Esophagus muscularis mucosa (tissue), 4 donors: ENCODE measurements at regions not wholly inside any gene's neighbourhood (a gene's known extent, or its start where the extent isn't known, plus 50 kb on each side); places are given as distances from the start of the nearest gene placed in this dataset.

Experiments
- DNase-seq: peaks from one replicate; pipeline ENCODE4 v3.0.0-alpha.2; 2017; ENCODE audit errors: extremely low spot score
- H3K27ac ChIP-seq, 4 donors: fragments of 200-600 bp; sonication (generic); replicated peaks in 1 of 4; 1 replicate in 3 of 4; 2 replicates in 1 of 4; pipeline ENCODE4 v1.5.1; 2016 to 2019; ENCODE audit warnings: mild to moderate bottlenecking in 1 of 4
- H3K27me3 ChIP-seq, 4 donors: fragments of 200-600 bp; sonication (generic); one replicate each; pipeline versions ENCODE4 v1.5.1 to v1.6.0; 2016 to 2019
- H3K36me3 ChIP-seq, 4 donors: fragments of 200-600 bp; sonication (generic); one replicate each; pipeline ENCODE4 v1.5.1; 2016 to 2019
- H3K4me1 ChIP-seq, 4 donors: fragments of 200-600 bp; sonication (generic); one replicate each; pipeline ENCODE4 v1.5.1; 2016 to 2019
- H3K4me3 ChIP-seq, 4 donors: fragments of 200-600 bp; sonication (generic); 1 replicate in 2 of 4; 2 replicates in 2 of 4; pipeline ENCODE4 v1.5.1; 2016 to 2019; ENCODE audit warnings: mild to moderate bottlenecking in 4 of 4, moderate library complexity in 1 of 4
- H3K9me3 ChIP-seq, 4 donors: fragments of 200-600 bp; sonication (generic); 1 replicate in 3 of 4; 2 replicates in 1 of 4; pipeline ENCODE4 v1.5.1; 2016 to 2019
- CTCF ChIP-seq, 3 experiments: fragments of 200-600 bp in 2 of 3; fragments of 450-650 bp in 1 of 3; sonication (generic) in 2 of 3; IDR thresholded peaks; one replicate each; pipeline ENCODE4 v1.5.1; 2017 to 2019; ENCODE audit warnings: antibody characterized with exemption in 3 of 3, mild to moderate bottlenecking in 2 of 3, moderate library complexity in 1 of 3
- EP300 ChIP-seq: sonication (generic); formaldehyde crosslinking; IDR thresholded peaks from one replicate; pipeline ENCODE4 v1.6.1; 2017; ENCODE audit warnings: antibody characterized with exemption
- POLR2A ChIP-seq: fragments of 450-650 bp; IDR thresholded peaks from one replicate; pipeline ENCODE4 v1.6.1; 2017; ENCODE audit warnings: antibody characterized with exemption, moderate library complexity, mild to moderate bottlenecking, low read depth
- POLR2AphosphoS5 ChIP-seq, 2 donors: sonication (generic); formaldehyde crosslinking; IDR thresholded peaks; one replicate each; pipeline ENCODE4 v1.6.1; 2017; ENCODE audit warnings: antibody characterized with exemption in 2 of 2
- WGBS: methylation state at CpG from one replicate; pipeline ENCODE4 v1.1.5; 2018; 5-methylcytosine and 5-hydroxymethylcytosine counted together
- intact Hi-C: fragments of 100-400 bp; cut with DNase I; formaldehyde crosslinking; loops from one replicate; pipeline ENCODE4 v1.15.1; 2023

GRCh38 chr9:103377667-103378066 is 382.5 kb downstream of the CYLC2 start:
- no peak for DNase-seq
- no peaks in the 10 kb centered on the region for H3K27me3 ChIP-seq
- H3K36me3 ChIP-seq = no peaks in the 10 kb centered on the region
- no peak overlapping the region for H3K27ac ChIP-seq
- H3K4me1 ChIP-seq = no peaks in the 10 kb centered on the region
- H3K9me3 ChIP-seq = no peaks in the 10 kb centered on the region
- intact Hi-C loops = no loop called here
- no peak overlapping the region for H3K4me3 ChIP-seq
- TF ChIP-seq EP300 (no peak), POLR2AphosphoS5 (IDR thresholded peaks at IDR 0.05) (no peak), CTCF (IDR thresholded peaks at IDR 0.05) (no peak), POLR2A (no peak)

GRCh38 chr9:103397868-103398600 is 402.9 kb downstream of the CYLC2 start:
- intact Hi-C loops = no loop called here
- peak in 2 of 3 experiments; percentile 37 to 54 for TF ChIP-seq CTCF (IDR thresholded peaks at IDR 0.05)
- TF ChIP-seq POLR2A = no peak
- Histone ChIP-seq H3K4me1 (no peaks in the 10 kb centered on the region), H3K27me3 (no peaks in the 10 kb centered on the region), H3K27ac (no peak overlapping the region), H3K4me3 (no peak overlapping the region), H3K36me3 (no peaks in the 10 kb centered on the region), H3K9me3 (no peaks in the 10 kb centered on the region)
- 38% methylated on average over 3 of the region's 5 CpGs for WGBS
- DNase-seq = no peak

GRCh38 chr9:103399535-103399934 is 404.4 kb downstream of the CYLC2 start:
- TF ChIP-seq POLR2A (no peak), EP300 (no peak), CTCF (IDR thresholded peaks at IDR 0.05) (no peak), POLR2AphosphoS5 (IDR thresholded peaks at IDR 0.05) (no peak)
- H3K9me3 ChIP-seq = no peaks in the 10 kb centered on the region
- DNase-seq = no peak
- no peaks in the 10 kb centered on the region for H3K4me1 ChIP-seq
- WGBS = 85% methylated on average over 3 of the region's 3 CpGs
- H3K4me3 ChIP-seq = no peak overlapping the region
- no peak overlapping the region for H3K27ac ChIP-seq
- H3K27me3 ChIP-seq = no peaks in the 10 kb centered on the region
- no peaks in the 10 kb centered on the region for H3K36me3 ChIP-seq
- intact Hi-C loops = no loop called here

GRCh38 chr9:103407260-103407659 is 412.1 kb downstream of the CYLC2 start:
- Histone ChIP-seq H3K36me3 (no peaks in the 10 kb centered on the region), H3K9me3 (no peaks in the 10 kb centered on the region), H3K4me1 (no peaks in the 10 kb centered on the region), H3K27ac (no peak overlapping the region), H3K27me3 (no peaks in the 10 kb centered on the region), H3K4me3 (no peak overlapping the region)
- intact Hi-C loops = no loop called here
- TF ChIP-seq POLR2AphosphoS5 (IDR thresholded peaks at IDR 0.05) = no peak
- TF ChIP-seq CTCF (IDR thresholded peaks at IDR 0.05) = no peak
- TF ChIP-seq EP300 = no peak
- TF ChIP-seq POLR2A = no peak
- 86% methylated on average over 1 of the region's 1 CpG for WGBS
- no peak for DNase-seq

GRCh38 chr9:103410059-103410458 is 414.9 kb downstream of the CYLC2 start:
- Histone ChIP-seq H3K4me3 (no peak overlapping the region), H3K9me3 (no peaks in the 10 kb centered on the region), H3K27me3 (no peaks in the 10 kb centered on the region), H3K4me1 (no peaks in the 10 kb centered on the region), H3K27ac (no peak overlapping the region), H3K36me3 (no peaks in the 10 kb centered on the region)
- TF ChIP-seq POLR2AphosphoS5 (IDR thresholded peaks at IDR 0.05) = no peak
- no peak for TF ChIP-seq EP300
- no peak for TF ChIP-seq CTCF (IDR thresholded peaks at IDR 0.05)
- TF ChIP-seq POLR2A = no peak
- DNase-seq = no peak
- WGBS = 71% methylated on average over 4 of the region's 4 CpGs
- intact Hi-C loops = no loop called here
